RWPE1 (cell line): ENCODE measurements at regions not wholly inside any gene's neighbourhood (a gene's known extent, or its start where the extent isn't known, plus 50 kb on each side); places are given as distances from the start of the nearest gene placed in this dataset.

Experiments used
- CTCF ChIA-PET: fragments of 350-600 bp; sonication (Branson Sonifier 250); formaldehyde crosslinking; extraction: SDS; loops from one replicate; lab custom pipeline; 2021; lab: Yijun Ruan, JAX
- POLR2A ChIA-PET: fragments of 400-600 bp; formaldehyde crosslinking; extraction: SDS; loops from one replicate; lab custom pipeline; 2020; ENCODE audit warnings: antibody characterized with exemption; ENCODE audit not compliant: low non-redundant PET; lab: Yijun Ruan, JAX
- DNase-seq: peaks from one replicate; pipeline ENCODE4 v3.0.0; 2012; ENCODE audit warnings: low spot score
- H3K27ac ChIP-seq: fragments of 450-650 bp; 2 replicates; pipeline ENCODE4 v1.5.1; 2017
- CTCF ChIP-seq: fragments of 450-650 bp; conservative IDR thresholded peaks from 2 replicates; pipeline ENCODE4 v1.5.1; 2017; ENCODE audit warnings: low read depth, mild to moderate bottlenecking

- no peak for DNase-seq
- TF ChIP-seq CTCF: no peak
- no peak overlapping the region for H3K27ac ChIP-seq
- CTCF ChIA-PET: no interaction called here
- POLR2A ChIA-PET: no interaction called here
Measured at GRCh38 chr11:122173587-122173986, 57.6 kb upstream of the BLID start.

- H3K27ac ChIP-seq: no peak overlapping the region
- ChIA-PET CTCF (no interaction called here), POLR2A (no interaction called here)
- DNase-seq: no peak
- no peak for TF ChIP-seq CTCF
Measured at GRCh38 chr11:122173074-122173450, 57.0 kb upstream of the BLID start.

GRCh38 chr11:122172352-122173073, 56.5 kb upstream of the BLID start:
- ChIA-PET POLR2A (no interaction called here), CTCF (no interaction called here)
- no peak for TF ChIP-seq CTCF
- H3K27ac ChIP-seq: no peak overlapping the region
- DNase-seq: no peak

GRCh38 chr11:122170815-122171475, 54.9 kb upstream of the BLID start:
- no peak for TF ChIP-seq CTCF
- no peak for DNase-seq
- ChIA-PET CTCF (no interaction called here), POLR2A (no interaction called here)
- peak overlapping the region; percentile 29 for H3K27ac ChIP-seq

- CTCF ChIA-PET: interaction anchor here (0.6 kb wide), 1 partner anchor 10 kb away, joined by 4 read pairs; no protein-coding TSS in a partner anchor
- H3K27ac ChIP-seq: no peak overlapping the region
- no peak for TF ChIP-seq CTCF
- no peak for DNase-seq
- POLR2A ChIA-PET: no interaction called here
Measured at GRCh38 chr11:122168218-122168617, 52.2 kb upstream of the BLID start.

GRCh38 chr11:122167100-122167499, 51.1 kb upstream of the BLID start:
- DNase-seq: peak; percentile 70
- TF ChIP-seq CTCF: no peak
- CTCF ChIA-PET: interaction anchor here (1.4 kb wide), 1 partner anchor 35 kb away, joined by 3 read pairs; no protein-coding TSS in a partner anchor
- H3K27ac ChIP-seq: no peak overlapping the region
- POLR2A ChIA-PET: interaction anchor here (0.7 kb wide), 1 partner anchor 322 kb away, joined by 3 read pairs; no protein-coding TSS in a partner anchor
